ENCODE measurements at regions not wholly inside any gene's neighbourhood (a gene's known extent, or its start where the extent isn't known, plus 50 kb on each side); places are given as distances from the start of the nearest gene placed in this dataset.

GRCh38 chr11:11789735-11790369 is 51.9 kb upstream of the USP47 start:
- DNase-seq (peak in 2 of 9 donors; percentile 11 to 27), ATAC-seq (peak; percentile 46)
- intact Hi-C loops (cut with micrococcal nuclease): loop anchor here (1.0 to 10.0 kb wide), 5 partner anchors 59 to 1377 kb away; no protein-coding TSS in a partner anchor
- H3K4me3 Mint-ChIP-seq: no peak overlapping the region
- POLR2A ChIA-PET: no interaction called here
- H3K4me3 ChIP-seq (ENCODE audit: low read length): no peak overlapping the region
- no peak overlapping the region for H3K27ac ChIP-seq (ENCODE audit: low read depth, low read length)
- no peaks in the 10 kb centered on the region for H3K36me3 Mint-ChIP-seq
- H3K9me3 ChIP-seq (ENCODE audit: control insufficient read depth in 2 of 3, low read length in 3 of 3): no peaks in the 10 kb centered on the region
- H3K36me3 ChIP-seq (ENCODE audit: control insufficient read depth in 2 of 3, insufficient read depth in 3 of 3, low read length in 3 of 3): no peaks in the 10 kb centered on the region
- H3K4me1 Mint-ChIP-seq: peaks cover 0 to 4% (median 0%) of the 10 kb centered on the region in 7 donors
- H3K27ac Mint-ChIP-seq: no peak overlapping the region
- H3K27me3 Mint-ChIP-seq: peaks cover 0 to 27% (median 12%) of the 10 kb centered on the region in 5 donors
- CTCF ChIA-PET: interaction anchor here (1.1 kb wide), 1 partner anchor 998 kb away, joined by 3 read pairs; no protein-coding TSS in a partner anchor
- H3K27me3 ChIP-seq (ENCODE audit: control insufficient read depth in 2 of 2, insufficient read depth in 2 of 2, low read length in 2 of 2): peaks cover 0 to 4% of the 10 kb centered on the region in 2 donors
- no peaks in the 10 kb centered on the region for H3K9me3 Mint-ChIP-seq
- H3K4me1 ChIP-seq (ENCODE audit: control insufficient read depth in 2 of 2, insufficient read depth in 2 of 2, low read length in 2 of 2): no peaks in the 10 kb centered on the region

DNA sequence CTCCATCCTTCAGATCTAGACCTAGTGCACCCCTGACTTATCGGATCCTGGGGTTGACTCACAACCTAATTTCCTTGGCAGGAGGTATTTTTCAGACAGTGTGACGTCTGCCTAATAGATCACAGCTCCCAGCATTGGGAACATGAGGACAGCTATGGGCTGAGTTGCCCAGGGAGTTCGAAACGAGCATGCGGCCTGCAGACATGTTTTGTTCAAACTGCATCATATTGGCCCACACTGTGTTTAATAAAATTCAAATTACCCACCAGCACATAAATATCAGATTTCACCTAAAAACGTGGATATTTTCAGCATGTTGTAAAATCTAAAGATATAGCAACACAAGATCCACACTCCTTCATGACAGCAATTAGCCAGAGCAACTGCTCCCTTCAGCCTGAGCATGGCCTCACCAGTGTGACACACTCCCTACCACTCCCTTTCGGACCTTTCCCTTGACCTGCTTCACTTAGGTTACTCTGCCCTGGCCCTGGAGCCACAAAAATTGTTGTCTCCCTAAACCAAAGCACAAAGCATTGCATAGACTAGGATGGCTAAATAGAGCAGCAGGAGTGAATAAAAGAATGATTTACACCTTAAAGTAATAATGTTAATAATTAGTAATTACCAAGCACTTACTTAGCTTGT is 53.6 kb upstream of the USP47 start:
- Mint-ChIP-seq H3K27me3 (peaks cover 6 to 28% (median 10%) of the 10 kb centered on the region in 5 donors), H3K4me1 (peaks cover 0 to 4% (median 0%) of the 10 kb centered on the region in 7 donors), H3K36me3 (no peaks in the 10 kb centered on the region), H3K27ac (no peak overlapping the region), H3K4me3 (no peak overlapping the region), H3K9me3 (no peaks in the 10 kb centered on the region)
- no peaks in the 10 kb centered on the region for H3K36me3 ChIP-seq (ENCODE audit: control insufficient read depth in 2 of 3, insufficient read depth in 3 of 3, low read length in 3 of 3)
- POLR2A ChIA-PET: interaction anchor here (0.9 kb wide), 1 partner anchor 755 kb away, joined by 4 read pairs; no protein-coding TSS in a partner anchor
- CTCF ChIA-PET: interaction anchor here (0.6 to 2.6 kb wide), 15 partner anchors 12 to 1374 kb away, joined by 3 to 40 read pairs (median 5); no protein-coding TSS in a partner anchor
- H3K27ac ChIP-seq (ENCODE audit: low read depth, low read length): no peak overlapping the region
- intact Hi-C loops (cut with micrococcal nuclease): loop anchor here (2.0 to 10.0 kb wide), 4 partner anchors 61 to 1375 kb away; no protein-coding TSS in a partner anchor
- ATAC-seq: peak; percentile 21
- no peaks in the 10 kb centered on the region for H3K9me3 ChIP-seq (ENCODE audit: control insufficient read depth in 2 of 3, low read length in 3 of 3)
- H3K4me1 ChIP-seq (ENCODE audit: control insufficient read depth in 2 of 2, insufficient read depth in 2 of 2, low read length in 2 of 2): no peaks in the 10 kb centered on the region
- no peak for DNase-seq
- peaks cover 0 to 4% of the 10 kb centered on the region in 2 donors for H3K27me3 ChIP-seq (ENCODE audit: control insufficient read depth in 2 of 2, insufficient read depth in 2 of 2, low read length in 2 of 2)
- H3K4me3 ChIP-seq (ENCODE audit: low read length): no peak overlapping the region

- Histone ChIP-seq H3K36me3 (ENCODE audit: control insufficient read depth in 2 of 3, insufficient read depth in 3 of 3, low read length in 3 of 3) (no peaks in the 10 kb centered on the region), H3K4me3 (ENCODE audit: low read length) (no peak overlapping the region), H3K27ac (ENCODE audit: low read depth, low read length) (no peak overlapping the region), H3K27me3 (ENCODE audit: control insufficient read depth in 2 of 2, insufficient read depth in 2 of 2, low read length in 2 of 2) (peaks cover 0 to 4% of the 10 kb centered on the region in 2 donors), H3K9me3 (ENCODE audit: control insufficient read depth in 2 of 3, low read length in 3 of 3) (no peaks in the 10 kb centered on the region), H3K4me1 (ENCODE audit: control insufficient read depth in 2 of 2, insufficient read depth in 2 of 2, low read length in 2 of 2) (no peaks in the 10 kb centered on the region)
- H3K4me1 Mint-ChIP-seq: peaks cover 0 to 4% (median 0%) of the 10 kb centered on the region in 7 donors
- no peak overlapping the region for H3K4me3 Mint-ChIP-seq
- H3K27me3 Mint-ChIP-seq: peaks cover 5 to 24% (median 9%) of the 10 kb centered on the region in 5 donors
- H3K9me3 Mint-ChIP-seq: no peaks in the 10 kb centered on the region
- ATAC-seq: peak; percentile 88
- H3K36me3 Mint-ChIP-seq: no peaks in the 10 kb centered on the region
- POLR2A ChIA-PET: interaction anchor here (0.9 kb wide), 1 partner anchor 754 kb away, joined by 4 read pairs; no protein-coding TSS in a partner anchor
- H3K27ac Mint-ChIP-seq: no peak overlapping the region
- CTCF ChIA-PET: interaction anchor here (0.6 to 2.6 kb wide), 17 partner anchors 11 to 1017 kb away, joined by 3 to 40 read pairs (median 4); no protein-coding TSS in a partner anchor
- peak; percentile 34 to 69 (median 58) for DNase-seq
- intact Hi-C loops (cut with micrococcal nuclease): loop anchor here (1.0 to 10.0 kb wide), 12 partner anchors 61 to 1375 kb away; no protein-coding TSS in a partner anchor
Measured at GRCh38 chr11:11787305-11788062, 54.3 kb upstream of the USP47 start.

DNA sequence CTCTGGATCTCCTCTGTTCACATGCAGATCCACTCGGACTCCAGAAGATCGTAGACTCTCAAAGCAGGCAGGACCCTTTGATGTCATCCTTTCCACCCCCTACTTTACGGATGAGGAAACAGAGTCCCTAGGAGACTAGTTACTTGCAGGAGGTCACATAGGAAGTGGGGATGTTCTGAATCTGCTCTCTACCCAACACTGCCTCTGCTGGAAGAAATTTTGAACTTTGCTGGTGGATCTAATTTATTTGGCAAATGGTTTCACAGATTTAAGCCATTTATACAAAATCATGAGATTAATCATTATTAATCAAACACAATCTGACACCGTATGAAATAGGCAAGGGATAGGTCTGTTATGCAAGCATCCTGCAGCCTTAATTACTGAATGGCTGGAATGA is 55.0 kb upstream of the USP47 start:
- Histone ChIP-seq H3K9me3 (ENCODE audit: control insufficient read depth in 2 of 3, low read length in 3 of 3) (no peaks in the 10 kb centered on the region), H3K4me3 (ENCODE audit: low read length) (no peak overlapping the region), H3K36me3 (ENCODE audit: control insufficient read depth in 2 of 3, insufficient read depth in 3 of 3, low read length in 3 of 3) (no peaks in the 10 kb centered on the region), H3K27ac (ENCODE audit: low read depth, low read length) (no peak overlapping the region), H3K4me1 (ENCODE audit: control insufficient read depth in 2 of 2, insufficient read depth in 2 of 2, low read length in 2 of 2) (no peaks in the 10 kb centered on the region), H3K27me3 (ENCODE audit: control insufficient read depth in 2 of 2, insufficient read depth in 2 of 2, low read length in 2 of 2) (peaks cover 0 to 4% of the 10 kb centered on the region in 2 donors)
- intact Hi-C loops (cut with micrococcal nuclease): loop anchor here (1.0 to 10.0 kb wide), 9 partner anchors 552 to 1016 kb away; no protein-coding TSS in a partner anchor
- H3K36me3 Mint-ChIP-seq: no peaks in the 10 kb centered on the region
- peaks cover 0 to 4% (median 0%) of the 10 kb centered on the region in 7 donors for H3K4me1 Mint-ChIP-seq
- ATAC-seq: no peak
- no peaks in the 10 kb centered on the region for H3K9me3 Mint-ChIP-seq
- ChIA-PET POLR2A (no interaction called here), CTCF (interaction anchor here (0.7 to 2.6 kb wide), 12 partner anchors 10 to 1016 kb away, joined by 3 to 40 read pairs (median 6); no protein-coding TSS in a partner anchor)
- H3K27ac Mint-ChIP-seq: no peak overlapping the region
- H3K27me3 Mint-ChIP-seq: peaks cover 5 to 27% (median 9%) of the 10 kb centered on the region in 5 donors
- no peak for DNase-seq
- H3K4me3 Mint-ChIP-seq: no peak overlapping the region

DNA sequence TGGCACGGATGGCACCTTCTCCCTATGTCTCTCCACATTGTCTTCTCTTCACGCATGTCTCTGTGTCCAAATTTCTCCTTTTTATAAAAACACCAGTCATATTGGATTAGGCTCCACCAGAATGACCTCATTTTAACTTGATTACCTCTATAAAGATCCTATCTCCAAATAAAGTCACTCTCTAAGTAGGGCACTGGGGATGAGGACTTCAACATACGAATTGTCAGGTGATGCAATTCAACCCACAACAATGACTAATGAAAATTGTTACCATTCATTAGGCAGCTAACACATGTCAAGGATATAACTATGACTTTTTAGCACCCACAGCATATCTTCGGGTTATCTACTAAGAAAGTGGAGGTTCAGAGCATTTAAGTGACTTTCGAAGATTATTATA is 55.5 kb upstream of the USP47 start:
- DNase-seq (no peak), ATAC-seq (no peak)
- Histone ChIP-seq H3K9me3 (ENCODE audit: control insufficient read depth in 2 of 3, low read length in 3 of 3) (no peaks in the 10 kb centered on the region), H3K27me3 (ENCODE audit: control insufficient read depth in 2 of 2, insufficient read depth in 2 of 2, low read length in 2 of 2) (peaks cover 0 to 3% of the 10 kb centered on the region in 2 donors), H3K4me1 (ENCODE audit: control insufficient read depth in 2 of 2, insufficient read depth in 2 of 2, low read length in 2 of 2) (no peaks in the 10 kb centered on the region), H3K36me3 (ENCODE audit: control insufficient read depth in 2 of 3, insufficient read depth in 3 of 3, low read length in 3 of 3) (no peaks in the 10 kb centered on the region), H3K4me3 (ENCODE audit: low read length) (no peak overlapping the region), H3K27ac (ENCODE audit: low read depth, low read length) (no peak overlapping the region)
- CTCF ChIA-PET: interaction anchor here (0.7 to 1.9 kb wide), 5 partner anchors 32 to 898 kb away, joined by 3 to 6 read pairs (median 4); no protein-coding TSS in a partner anchor
- H3K27me3 Mint-ChIP-seq: peaks cover 5 to 24% (median 7%) of the 10 kb centered on the region in 5 donors
- no peaks in the 10 kb centered on the region for H3K36me3 Mint-ChIP-seq
- no peaks in the 10 kb centered on the region for H3K9me3 Mint-ChIP-seq
- intact Hi-C loops (cut with micrococcal nuclease): loop anchor here (2.0 to 10.0 kb wide), 3 partner anchors 551 to 993 kb away; no protein-coding TSS in a partner anchor
- no peak overlapping the region for H3K4me3 Mint-ChIP-seq
- POLR2A ChIA-PET: no interaction called here
- no peak overlapping the region for H3K27ac Mint-ChIP-seq
- H3K4me1 Mint-ChIP-seq: peaks cover 0 to 4% (median 0%) of the 10 kb centered on the region in 7 donors

DNA sequence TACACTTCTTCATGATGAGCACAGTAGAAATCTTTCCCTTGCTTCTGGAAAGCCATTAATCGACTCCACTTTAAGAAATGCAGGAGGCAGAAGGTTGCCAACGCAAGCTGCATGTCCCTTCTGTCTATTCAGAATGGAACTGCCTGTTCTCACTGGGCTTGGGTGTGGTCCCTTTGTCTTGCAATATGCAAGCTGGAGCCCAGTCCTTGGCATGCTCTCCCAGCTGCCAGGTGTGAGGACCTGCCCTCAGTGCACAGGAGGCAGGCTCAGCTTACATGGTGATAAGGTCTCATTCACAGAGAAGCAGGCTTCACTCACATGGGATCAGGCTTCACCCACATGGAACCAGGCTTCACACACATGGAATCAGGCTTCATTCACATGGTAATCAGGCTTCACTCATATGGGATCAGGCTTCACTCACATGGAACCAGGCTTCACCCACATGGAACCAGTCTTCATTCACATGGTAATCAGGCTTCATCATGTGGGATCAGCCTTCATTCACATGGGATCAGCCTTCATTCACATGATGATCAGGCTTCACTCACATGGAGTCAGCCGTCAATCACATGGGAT is 59.2 kb upstream of the USP47 start:
- DNase-seq (no peak), ATAC-seq (no peak)
- H3K9me3 Mint-ChIP-seq: no peaks in the 10 kb centered on the region
- Histone ChIP-seq H3K4me3 (ENCODE audit: low read length) (no peak overlapping the region), H3K9me3 (ENCODE audit: control insufficient read depth in 2 of 3, low read length in 3 of 3) (no peaks in the 10 kb centered on the region), H3K36me3 (ENCODE audit: control insufficient read depth in 2 of 3, insufficient read depth in 3 of 3, low read length in 3 of 3) (no peaks in the 10 kb centered on the region), H3K27ac (ENCODE audit: low read depth, low read length) (no peak overlapping the region), H3K27me3 (ENCODE audit: control insufficient read depth in 2 of 2, insufficient read depth in 2 of 2, low read length in 2 of 2) (no peaks in the 10 kb centered on the region), H3K4me1 (ENCODE audit: control insufficient read depth in 2 of 2, insufficient read depth in 2 of 2, low read length in 2 of 2) (no peaks in the 10 kb centered on the region)
- ChIA-PET POLR2A (no interaction called here), CTCF (no interaction called here)
- intact Hi-C loops (cut with micrococcal nuclease): loop anchor here in 1 of 2 donors (10.0 kb wide), 1 partner anchor 548 kb away; no protein-coding TSS in a partner anchor
- no peaks in the 10 kb centered on the region for H3K36me3 Mint-ChIP-seq
- H3K4me1 Mint-ChIP-seq: peaks cover 0 to under 1% (median 0%) of the 10 kb centered on the region in 7 donors
- no peak overlapping the region for H3K27ac Mint-ChIP-seq
- H3K27me3 Mint-ChIP-seq: peaks cover 13 to 34% (median 16%) of the 10 kb centered on the region in 5 donors
- H3K4me3 Mint-ChIP-seq: no peak overlapping the region
